ENCODE measurements at regions not wholly inside any gene's neighbourhood (a gene's known extent, or its start where the extent isn't known, plus 50 kb on each side); places are given as distances from the start of the nearest gene placed in this dataset.

DNA sequence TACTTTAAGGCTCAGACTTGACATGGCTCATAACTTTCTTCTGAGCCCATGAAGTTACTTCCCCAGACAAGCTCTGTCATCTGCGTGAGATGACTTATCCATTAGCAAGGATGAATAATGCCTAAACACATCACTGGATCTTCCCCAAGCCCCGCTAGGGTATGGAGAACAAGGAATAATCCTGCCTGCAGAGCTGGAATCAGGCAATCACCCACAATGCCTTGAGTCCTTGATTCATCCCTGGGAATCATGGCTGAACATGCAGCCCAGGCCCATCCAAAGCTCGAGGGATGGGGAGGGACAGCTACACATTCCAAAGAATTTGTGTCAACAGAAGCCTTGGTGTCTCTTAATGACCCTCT, 131.7 kb downstream of the PSMG1 start:
- no peak for DNase-seq (ENCODE audit: low read depth)
- TF ChIP-seq, protein P1, sequence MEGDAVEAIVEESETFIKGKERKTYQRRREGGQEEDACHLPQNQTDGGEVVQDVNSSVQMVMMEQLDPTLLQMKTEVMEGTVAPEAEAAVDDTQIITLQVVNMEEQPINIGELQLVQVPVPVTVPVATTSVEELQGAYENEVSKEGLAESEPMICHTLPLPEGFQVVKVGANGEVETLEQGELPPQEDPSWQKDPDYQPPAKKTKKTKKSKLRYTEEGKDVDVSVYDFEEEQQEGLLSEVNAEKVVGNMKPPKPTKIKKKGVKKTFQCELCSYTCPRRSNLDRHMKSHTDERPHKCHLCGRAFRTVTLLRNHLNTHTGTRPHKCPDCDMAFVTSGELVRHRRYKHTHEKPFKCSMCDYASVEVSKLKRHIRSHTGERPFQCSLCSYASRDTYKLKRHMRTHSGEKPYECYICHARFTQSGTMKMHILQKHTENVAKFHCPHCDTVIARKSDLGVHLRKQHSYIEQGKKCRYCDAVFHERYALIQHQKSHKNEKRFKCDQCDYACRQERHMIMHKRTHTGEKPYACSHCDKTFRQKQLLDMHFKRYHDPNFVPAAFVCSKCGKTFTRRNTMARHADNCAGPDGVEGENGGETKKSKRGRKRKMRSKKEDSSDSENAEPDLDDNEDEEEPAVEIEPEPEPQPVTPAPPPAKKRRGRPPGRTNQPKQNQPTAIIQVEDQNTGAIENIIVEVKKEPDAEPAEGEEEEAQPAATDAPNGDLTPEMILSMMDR (IDR thresholded peaks at IDR 0.05; ENCODE audit: low read length, missing control alignments), result no peak
- no peak overlapping the region for H3K4me3 ChIP-seq (replicated peaks; ENCODE audit: low read depth, low read length)

DNA sequence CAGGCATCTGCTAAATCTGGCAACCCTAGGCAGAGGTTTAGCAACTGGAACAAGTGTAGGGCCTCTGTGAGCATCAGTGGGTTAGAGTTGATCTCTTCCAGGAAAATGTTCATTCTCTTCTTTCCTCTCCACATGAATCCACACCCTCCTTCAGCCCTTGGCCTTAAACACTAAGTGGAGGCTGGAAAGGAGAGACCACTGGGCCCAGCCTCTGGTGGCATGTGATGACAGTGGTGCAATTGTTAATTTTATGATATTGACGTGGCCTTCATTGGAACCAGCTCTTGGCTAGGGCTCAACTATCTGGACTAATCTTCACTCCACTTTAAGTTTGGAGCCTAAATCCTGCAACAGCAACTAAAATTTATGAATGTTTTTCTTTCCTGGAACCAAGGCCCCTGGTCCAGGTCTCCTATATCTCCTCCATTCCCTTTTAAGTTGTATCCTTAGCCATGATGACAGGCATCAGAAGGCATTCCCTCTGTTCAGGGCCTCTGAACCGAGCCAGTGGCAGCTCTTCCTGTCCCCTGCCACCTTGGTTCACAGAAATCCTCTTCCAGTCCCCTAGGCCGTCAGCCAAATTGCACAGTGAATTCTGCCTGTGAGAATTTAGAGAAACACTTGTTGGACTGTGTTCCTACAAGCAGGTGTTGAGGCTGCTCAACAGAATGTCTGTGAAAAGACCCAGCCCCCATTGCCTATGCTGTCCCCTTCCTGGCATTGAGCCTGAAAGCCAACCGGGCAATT, 132.2 kb downstream of the PSMG1 start:
- H3K4me3 ChIP-seq (replicated peaks; ENCODE audit: low read depth, low read length), result no peak overlapping the region
- TF ChIP-seq, protein P1 (IDR thresholded peaks at IDR 0.05; ENCODE audit: low read length, missing control alignments), result no peak
- no peak for DNase-seq (ENCODE audit: low read depth)

DNA sequence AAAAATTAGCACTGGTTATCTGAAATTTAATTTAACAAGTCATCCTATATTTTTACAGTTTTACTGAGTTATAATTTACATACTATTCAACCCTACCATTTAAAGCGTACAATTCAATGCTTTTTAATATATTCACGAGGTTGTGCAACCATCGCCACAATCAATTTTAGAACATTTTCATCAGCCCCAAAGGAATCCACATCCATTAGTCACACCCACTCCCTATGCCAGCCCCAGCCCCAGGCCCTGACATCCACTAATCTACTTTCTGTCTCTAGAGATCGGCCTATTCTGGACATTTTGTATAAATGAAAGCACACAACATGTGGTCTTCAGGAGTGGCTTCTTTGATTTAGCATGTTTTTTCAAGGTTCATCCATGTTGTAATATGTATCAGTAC, 134.7 kb downstream of the PSMG1 start:
- TF ChIP-seq, protein P1 (IDR thresholded peaks at IDR 0.05; ENCODE audit: low read length, missing control alignments), result no peak
- DNase-seq (ENCODE audit: low read depth), result peak; percentile 70
- H3K4me3 ChIP-seq (replicated peaks; ENCODE audit: low read depth, low read length), result no peak overlapping the region

DNA sequence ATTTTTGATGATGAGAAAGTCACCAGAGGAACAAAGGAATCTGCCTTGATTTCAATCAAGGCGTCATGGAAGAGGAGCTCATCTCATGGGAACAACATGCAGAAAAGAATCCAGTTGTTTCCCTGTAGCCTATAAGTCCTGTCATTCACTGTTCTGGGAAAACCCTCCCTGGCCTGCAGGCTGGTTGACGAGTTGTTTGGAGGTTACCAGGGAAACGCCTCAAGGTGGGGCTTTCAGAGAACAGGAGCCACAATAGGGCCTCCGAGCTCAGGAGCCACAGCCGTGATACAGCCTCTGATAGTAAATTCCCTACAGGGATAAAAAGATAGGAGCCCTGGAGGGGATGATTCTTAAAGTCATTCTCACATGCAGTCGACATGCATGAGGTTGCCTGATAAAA, 135.2 kb downstream of the PSMG1 start:
- H3K4me3 ChIP-seq (replicated peaks; ENCODE audit: low read depth, low read length), result no peak overlapping the region
- peak; percentile 85 for DNase-seq (ENCODE audit: low read depth)
- TF ChIP-seq, protein P1 (IDR thresholded peaks at IDR 0.05; ENCODE audit: low read length, missing control alignments), result no peak

DNA sequence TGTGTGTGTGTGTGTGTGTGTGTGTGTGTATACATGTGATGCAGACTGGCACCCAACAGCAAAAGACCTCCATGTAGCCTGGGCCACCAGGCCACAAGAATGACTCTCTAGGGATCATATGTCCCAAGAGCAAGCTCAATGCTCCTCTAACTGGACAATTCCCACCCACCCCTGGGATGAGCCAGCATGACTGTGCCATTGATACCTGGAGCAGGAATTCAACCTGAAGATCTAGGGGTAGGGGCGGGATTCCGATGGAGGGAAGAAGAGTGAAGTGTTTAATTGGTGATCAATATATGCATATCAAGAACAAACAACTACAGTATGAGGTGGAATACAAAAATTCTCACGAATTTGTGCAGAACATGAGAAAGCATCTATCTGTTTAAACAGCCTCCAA, 136.2 kb downstream of the PSMG1 start:
- TF ChIP-seq, protein P1 (IDR thresholded peaks at IDR 0.05; ENCODE audit: low read length, missing control alignments), result no peak
- H3K4me3 ChIP-seq (replicated peaks; ENCODE audit: low read depth, low read length), result no peak overlapping the region
- no peak for DNase-seq (ENCODE audit: low read depth)

DNA sequence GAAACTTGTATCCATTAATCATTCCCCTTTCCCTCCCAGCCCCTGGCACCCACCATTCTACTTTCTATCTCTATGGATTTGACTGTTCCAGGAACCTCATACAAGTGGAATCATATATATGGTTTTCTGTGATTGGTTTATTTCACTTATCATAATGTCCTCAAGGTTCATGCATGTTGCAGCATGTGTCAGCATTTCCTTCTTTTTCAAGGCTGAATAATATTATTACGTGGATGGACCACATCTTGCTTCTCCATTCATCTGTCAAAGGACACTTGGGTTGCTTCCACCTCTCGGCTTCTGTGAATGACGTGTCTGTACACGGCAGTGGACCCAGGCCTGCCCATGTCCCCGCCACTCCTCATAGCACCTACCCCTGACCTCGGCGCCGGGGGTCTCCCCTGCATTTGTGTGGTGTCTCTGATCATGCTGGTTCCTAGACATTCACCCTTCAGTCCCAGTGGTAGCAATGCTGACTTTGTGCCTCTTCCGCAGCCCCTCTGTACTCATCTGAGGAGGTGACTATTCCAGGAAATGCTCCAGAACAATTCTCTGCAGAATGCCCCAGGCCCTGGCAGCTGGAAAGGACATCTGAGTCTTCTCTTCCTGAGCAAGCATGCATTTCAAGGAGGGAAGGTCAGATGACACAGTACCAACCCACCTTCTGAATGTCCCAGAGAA, 136.9 kb downstream of the PSMG1 start:
- no peak overlapping the region for H3K4me3 ChIP-seq (replicated peaks; ENCODE audit: low read depth, low read length)
- no peak for DNase-seq (ENCODE audit: low read depth)
- TF ChIP-seq, protein P1 (IDR thresholded peaks at IDR 0.05; ENCODE audit: low read length, missing control alignments), result no peak

Measured in fibroblast of pulmonary artery (primary cell).